ENCODE measurements at regions not wholly inside any gene's neighbourhood (a gene's known extent, or its start where the extent isn't known, plus 50 kb on each side); places are given as distances from the start of the nearest gene placed in this dataset.
"Not testable (repeated sequence)": the region's sequence is repeated elsewhere in the genome, so short reads cannot be mapped to it uniquely, and the experiment has no call there.

GRCh38 chr12:91723191-91723590 is 422.5 kb downstream of the BTG1 start:
- H3K9ac ChIP-seq (ENCODE audit: low read depth, low read length) = no peak overlapping the region
- H3K4me1 ChIP-seq (ENCODE audit: control insufficient read depth, insufficient read depth, low read length) = no peaks in the 10 kb centered on the region
- no peaks in the 10 kb centered on the region for H3K9me3 ChIP-seq (ENCODE audit: control insufficient read depth, insufficient read depth, low read length)
- no peak overlapping the region for H3K4me3 ChIP-seq (ENCODE audit: low read depth, low read length)
- no peaks in the 10 kb centered on the region for H3K27me3 ChIP-seq (ENCODE audit: control insufficient read depth, insufficient read depth, low read length)
- H3K36me3 ChIP-seq (ENCODE audit: control insufficient read depth, insufficient read depth, low read length) = no peaks in the 10 kb centered on the region

GRCh38 chr12:91722072-91722471 is 423.6 kb downstream of the BTG1 start:
- H3K9ac ChIP-seq (ENCODE audit: low read depth, low read length) = no peak overlapping the region
- no peak overlapping the region for H3K4me3 ChIP-seq (ENCODE audit: low read depth, low read length)
- no peaks in the 10 kb centered on the region for H3K36me3 ChIP-seq (ENCODE audit: control insufficient read depth, insufficient read depth, low read length)
- H3K4me1 ChIP-seq (ENCODE audit: control insufficient read depth, insufficient read depth, low read length) = no peaks in the 10 kb centered on the region
- no peaks in the 10 kb centered on the region for H3K9me3 ChIP-seq (ENCODE audit: control insufficient read depth, insufficient read depth, low read length)
- H3K27me3 ChIP-seq (ENCODE audit: control insufficient read depth, insufficient read depth, low read length) = no peaks in the 10 kb centered on the region

GRCh38 chr12:91721023-91721422 is 424.6 kb downstream of the BTG1 start:
- Histone ChIP-seq H3K4me1 (ENCODE audit: control insufficient read depth, insufficient read depth, low read length) (no peaks in the 10 kb centered on the region), H3K27me3 (ENCODE audit: control insufficient read depth, insufficient read depth, low read length) (no peaks in the 10 kb centered on the region), H3K9ac (ENCODE audit: low read depth, low read length) (no peak overlapping the region), H3K4me3 (ENCODE audit: low read depth, low read length) (no peak overlapping the region), H3K9me3 (ENCODE audit: control insufficient read depth, insufficient read depth, low read length) (no peaks in the 10 kb centered on the region), H3K36me3 (ENCODE audit: control insufficient read depth, insufficient read depth, low read length) (no peaks in the 10 kb centered on the region)

GRCh38 chr12:91718326-91718725 is 427.3 kb downstream of the BTG1 start:
- Histone ChIP-seq H3K9ac (ENCODE audit: low read depth, low read length) (no peak overlapping the region), H3K27me3 (ENCODE audit: control insufficient read depth, insufficient read depth, low read length) (no peaks in the 10 kb centered on the region), H3K9me3 (ENCODE audit: control insufficient read depth, insufficient read depth, low read length) (no peaks in the 10 kb centered on the region), H3K4me3 (ENCODE audit: low read depth, low read length) (no peak overlapping the region), H3K36me3 (ENCODE audit: control insufficient read depth, insufficient read depth, low read length) (no peaks in the 10 kb centered on the region), H3K4me1 (ENCODE audit: control insufficient read depth, insufficient read depth, low read length) (no peaks in the 10 kb centered on the region)

- Histone ChIP-seq H3K9me3 (ENCODE audit: control insufficient read depth, insufficient read depth, low read length) (no peaks in the 10 kb centered on the region), H3K36me3 (ENCODE audit: control insufficient read depth, insufficient read depth, low read length) (no peaks in the 10 kb centered on the region), H3K4me3 (ENCODE audit: low read depth, low read length) (no peak overlapping the region), H3K27me3 (ENCODE audit: control insufficient read depth, insufficient read depth, low read length) (no peaks in the 10 kb centered on the region), H3K9ac (ENCODE audit: low read depth, low read length) (no peak overlapping the region), H3K4me1 (ENCODE audit: control insufficient read depth, insufficient read depth, low read length) (no peaks in the 10 kb centered on the region)
These were observed 427.8 kb downstream of the BTG1 start for GRCh38 chr12:91717804-91718203.

GRCh38 chr12:91711925-91712324 is 433.7 kb downstream of the BTG1 start:
- H3K27me3 ChIP-seq (ENCODE audit: control insufficient read depth, insufficient read depth, low read length); H3K9ac ChIP-seq (ENCODE audit: low read depth, low read length); H3K4me1 ChIP-seq (ENCODE audit: control insufficient read depth, insufficient read depth, low read length); H3K4me3 ChIP-seq (ENCODE audit: low read depth, low read length); H3K9me3 ChIP-seq (ENCODE audit: control insufficient read depth, insufficient read depth, low read length); H3K36me3 ChIP-seq (ENCODE audit: control insufficient read depth, insufficient read depth, low read length): not testable (repeated sequence)

- Histone ChIP-seq H3K9me3 (ENCODE audit: control insufficient read depth, insufficient read depth, low read length) (no peaks in the 10 kb centered on the region), H3K4me3 (ENCODE audit: low read depth, low read length) (no peak overlapping the region), H3K27me3 (ENCODE audit: control insufficient read depth, insufficient read depth, low read length) (no peaks in the 10 kb centered on the region), H3K9ac (ENCODE audit: low read depth, low read length) (no peak overlapping the region), H3K36me3 (ENCODE audit: control insufficient read depth, insufficient read depth, low read length) (no peaks in the 10 kb centered on the region), H3K4me1 (ENCODE audit: control insufficient read depth, insufficient read depth, low read length) (no peaks in the 10 kb centered on the region)
These were observed 439.2 kb downstream of the BTG1 start for GRCh38 chr12:91706466-91706865.

- Histone ChIP-seq H3K9ac (ENCODE audit: low read depth, low read length) (no peak overlapping the region), H3K27me3 (ENCODE audit: control insufficient read depth, insufficient read depth, low read length) (no peaks in the 10 kb centered on the region), H3K36me3 (ENCODE audit: control insufficient read depth, insufficient read depth, low read length) (no peaks in the 10 kb centered on the region), H3K4me3 (ENCODE audit: low read depth, low read length) (no peak overlapping the region), H3K9me3 (ENCODE audit: control insufficient read depth, insufficient read depth, low read length) (no peaks in the 10 kb centered on the region), H3K4me1 (ENCODE audit: control insufficient read depth, insufficient read depth, low read length) (no peaks in the 10 kb centered on the region)
These were observed 441.2 kb downstream of the BTG1 start for GRCh38 chr12:91704446-91704845.

GRCh38 chr12:91703491-91704283 is 442.0 kb downstream of the BTG1 start:
- no peaks in the 10 kb centered on the region for H3K27me3 ChIP-seq (ENCODE audit: control insufficient read depth, insufficient read depth, low read length)
- H3K9me3 ChIP-seq (ENCODE audit: control insufficient read depth, insufficient read depth, low read length) = no peaks in the 10 kb centered on the region
- no peak overlapping the region for H3K4me3 ChIP-seq (ENCODE audit: low read depth, low read length)
- no peaks in the 10 kb centered on the region for H3K4me1 ChIP-seq (ENCODE audit: control insufficient read depth, insufficient read depth, low read length)
- no peaks in the 10 kb centered on the region for H3K36me3 ChIP-seq (ENCODE audit: control insufficient read depth, insufficient read depth, low read length)
- H3K9ac ChIP-seq (ENCODE audit: low read depth, low read length) = no peak overlapping the region

- Histone ChIP-seq H3K9me3 (ENCODE audit: control insufficient read depth, insufficient read depth, low read length) (no peaks in the 10 kb centered on the region), H3K36me3 (ENCODE audit: control insufficient read depth, insufficient read depth, low read length) (no peaks in the 10 kb centered on the region), H3K9ac (ENCODE audit: low read depth, low read length) (no peak overlapping the region), H3K4me3 (ENCODE audit: low read depth, low read length) (no peak overlapping the region), H3K27me3 (ENCODE audit: control insufficient read depth, insufficient read depth, low read length) (no peaks in the 10 kb centered on the region), H3K4me1 (ENCODE audit: control insufficient read depth, insufficient read depth, low read length) (no peaks in the 10 kb centered on the region)
These were observed 442.7 kb downstream of the BTG1 start for GRCh38 chr12:91702843-91703425.

GRCh38 chr12:91695964-91696363 is 449.7 kb downstream of the BTG1 start:
- no peaks in the 10 kb centered on the region for H3K27me3 ChIP-seq (ENCODE audit: control insufficient read depth, insufficient read depth, low read length)
- no peaks in the 10 kb centered on the region for H3K36me3 ChIP-seq (ENCODE audit: control insufficient read depth, insufficient read depth, low read length)
- no peaks in the 10 kb centered on the region for H3K4me1 ChIP-seq (ENCODE audit: control insufficient read depth, insufficient read depth, low read length)
- H3K9me3 ChIP-seq (ENCODE audit: control insufficient read depth, insufficient read depth, low read length) = no peaks in the 10 kb centered on the region
- no peak overlapping the region for H3K4me3 ChIP-seq (ENCODE audit: low read depth, low read length)
- no peak overlapping the region for H3K9ac ChIP-seq (ENCODE audit: low read depth, low read length)

- H3K9ac ChIP-seq (ENCODE audit: low read depth, low read length); H3K4me1 ChIP-seq (ENCODE audit: control insufficient read depth, insufficient read depth, low read length); H3K36me3 ChIP-seq (ENCODE audit: control insufficient read depth, insufficient read depth, low read length); H3K27me3 ChIP-seq (ENCODE audit: control insufficient read depth, insufficient read depth, low read length); H3K4me3 ChIP-seq (ENCODE audit: low read depth, low read length); H3K9me3 ChIP-seq (ENCODE audit: control insufficient read depth, insufficient read depth, low read length): not testable (repeated sequence)
These were observed 450.2 kb downstream of the BTG1 start for GRCh38 chr12:91695406-91695805.

Measured in iPS-15b (cell line).